SK-N-SH treated with all-trans-retinoic acid at 6 μM for 48 hours (cell line): ENCODE measurements at regions not wholly inside any gene's neighbourhood (a gene's known extent, or its start where the extent isn't known, plus 50 kb on each side); places are given as distances from the start of the nearest gene placed in this dataset.

Source experiments
- ARNTL ChIP-seq: fragments of 450-650 bp; formaldehyde crosslinking; IDR thresholded peaks from 2 replicates; pipeline ENCODE4 v1.5.0; 2020; ENCODE audit warnings: low read depth, mild to moderate bottlenecking, moderate library complexity, borderline replicate concordance
- RARB ChIP-seq: fragments of 250-450 bp; sonication (Bioruptor Pico); IDR thresholded peaks from 2 replicates; pipeline ENCODE4 v1.8.0; 2021; ENCODE audit warnings: mild to moderate bottlenecking, moderate library complexity
- ZFP30 ChIP-seq: fragments of 450-650 bp; formaldehyde crosslinking; IDR thresholded peaks from 2 replicates; pipeline ENCODE4 v1.5.0; 2022; ENCODE audit warnings: mild to moderate bottlenecking, moderate library complexity
- TF ChIP-seq, protein P1 (sequence below): fragments of 250-450 bp; sonication (Bioruptor Pico); IDR thresholded peaks from 2 replicates; pipeline ENCODE4 v1.8.0; 2020; ENCODE audit warnings: mild to moderate bottlenecking, moderate library complexity, borderline replicate concordance
- TF ChIP-seq, protein P2 (sequence below): fragments of 250-450 bp; sonication (Bioruptor Pico); IDR thresholded peaks from 2 replicates; pipeline ENCODE4 v1.5.1; 2020; ENCODE audit warnings: low read depth, mild to moderate bottlenecking, moderate library complexity

DNA sequence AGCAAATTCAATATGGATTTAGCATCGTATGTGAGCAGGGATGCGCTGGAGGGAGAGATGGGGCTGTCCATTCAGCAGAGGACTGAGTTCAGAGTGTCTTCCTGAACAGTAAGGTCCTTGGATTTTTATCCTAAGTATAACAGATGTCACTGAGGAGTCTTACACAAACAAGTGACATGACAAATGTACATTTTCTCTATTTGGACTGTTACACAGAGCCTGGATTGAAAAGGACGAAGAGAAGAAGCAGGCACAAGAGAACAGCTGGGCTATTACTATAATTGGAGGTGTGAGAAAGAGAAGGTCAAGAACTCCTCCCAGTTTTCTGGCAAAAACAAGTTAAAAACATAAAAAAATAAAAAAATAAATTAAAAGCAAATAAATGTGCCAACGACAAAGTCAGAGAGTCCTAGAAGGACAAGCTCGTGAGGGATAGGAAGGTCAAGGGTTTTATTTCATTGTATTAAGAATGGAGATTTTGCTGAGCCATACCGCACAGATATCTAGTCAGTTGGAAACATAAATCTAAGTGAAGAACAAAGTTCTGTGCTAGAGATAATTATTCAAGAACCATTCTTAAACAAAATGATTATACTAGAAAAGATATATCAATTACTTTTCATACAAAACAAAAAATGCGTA, 1186.3 kb downstream of the EFNB2 start:
- TF ChIP-seq ZFP30 (CRISPR knock-in tag) = no peak
- TF ChIP-seq, protein P1, sequence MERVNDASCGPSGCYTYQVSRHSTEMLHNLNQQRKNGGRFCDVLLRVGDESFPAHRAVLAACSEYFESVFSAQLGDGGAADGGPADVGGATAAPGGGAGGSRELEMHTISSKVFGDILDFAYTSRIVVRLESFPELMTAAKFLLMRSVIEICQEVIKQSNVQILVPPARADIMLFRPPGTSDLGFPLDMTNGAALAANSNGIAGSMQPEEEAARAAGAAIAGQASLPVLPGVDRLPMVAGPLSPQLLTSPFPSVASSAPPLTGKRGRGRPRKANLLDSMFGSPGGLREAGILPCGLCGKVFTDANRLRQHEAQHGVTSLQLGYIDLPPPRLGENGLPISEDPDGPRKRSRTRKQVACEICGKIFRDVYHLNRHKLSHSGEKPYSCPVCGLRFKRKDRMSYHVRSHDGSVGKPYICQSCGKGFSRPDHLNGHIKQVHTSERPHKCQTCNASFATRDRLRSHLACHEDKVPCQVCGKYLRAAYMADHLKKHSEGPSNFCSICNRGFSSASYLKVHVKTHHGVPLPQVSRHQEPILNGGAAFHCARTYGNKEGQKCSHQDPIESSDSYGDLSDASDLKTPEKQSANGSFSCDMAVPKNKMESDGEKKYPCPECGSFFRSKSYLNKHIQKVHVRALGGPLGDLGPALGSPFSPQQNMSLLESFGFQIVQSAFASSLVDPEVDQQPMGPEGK = no peak
- TF ChIP-seq, protein P2, sequence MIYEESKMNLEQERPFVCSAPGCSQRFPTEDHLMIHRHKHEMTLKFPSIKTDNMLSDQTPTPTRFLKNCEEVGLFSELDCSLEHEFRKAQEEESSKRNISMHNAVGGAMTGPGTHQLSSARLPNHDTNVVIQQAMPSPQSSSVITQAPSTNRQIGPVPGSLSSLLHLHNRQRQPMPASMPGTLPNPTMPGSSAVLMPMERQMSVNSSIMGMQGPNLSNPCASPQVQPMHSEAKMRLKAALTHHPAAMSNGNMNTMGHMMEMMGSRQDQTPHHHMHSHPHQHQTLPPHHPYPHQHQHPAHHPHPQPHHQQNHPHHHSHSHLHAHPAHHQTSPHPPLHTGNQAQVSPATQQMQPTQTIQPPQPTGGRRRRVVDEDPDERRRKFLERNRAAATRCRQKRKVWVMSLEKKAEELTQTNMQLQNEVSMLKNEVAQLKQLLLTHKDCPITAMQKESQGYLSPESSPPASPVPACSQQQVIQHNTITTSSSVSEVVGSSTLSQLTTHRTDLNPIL (CRISPR knock-in tag) = no peak
- TF ChIP-seq ARNTL (CRISPR knock-in tag) = no peak
- no peak for TF ChIP-seq RARB (CRISPR knock-in tag)
